ENCODE measurements at regions not wholly inside any gene's neighbourhood (a gene's known extent, or its start where the extent isn't known, plus 50 kb on each side); places are given as distances from the start of the nearest gene placed in this dataset.
"Not testable (repeated sequence)": the region's sequence is repeated elsewhere in the genome, so short reads cannot be mapped to it uniquely, and the experiment has no call there.

GRCh38 chr1:215287362-215287761, 204.8 kb downstream of the KCNK2 start:
- DNase-seq: no peak

GRCh38 chr1:215290018-215290417, 207.5 kb downstream of the KCNK2 start:
- no peak for DNase-seq

GRCh38 chr1:215292932-215293331, 210.4 kb downstream of the KCNK2 start:
- DNase-seq: no peak

GRCh38 chr1:215306426-215306825, 223.9 kb downstream of the KCNK2 start:
- DNase-seq: no peak

- no peak for DNase-seq
Observed at GRCh38 chr1:215321802-215322201, 239.3 kb downstream of the KCNK2 start.

- DNase-seq: not testable (repeated sequence)
Observed at GRCh38 chr1:215323992-215324391, 241.5 kb downstream of the KCNK2 start.

- DNase-seq: no peak
Observed at GRCh38 chr1:215330426-215330825, 236.7 kb upstream of the KCTD3 start.

GRCh38 chr1:215344539-215344938, 222.6 kb upstream of the KCTD3 start:
- no peak for DNase-seq

GRCh38 chr1:215345208-215345607, 221.9 kb upstream of the KCTD3 start:
- DNase-seq: no peak

- no peak for DNase-seq
Observed at GRCh38 chr1:215345766-215346165, 221.3 kb upstream of the KCTD3 start.

- no peak for DNase-seq
Observed at GRCh38 chr1:215357901-215358300, 209.2 kb upstream of the KCTD3 start.

- no peak for DNase-seq
Observed at GRCh38 chr1:215358356-215358755, 208.7 kb upstream of the KCTD3 start.

GRCh38 chr1:215360031-215360430, 207.1 kb upstream of the KCTD3 start:
- no peak for DNase-seq

GRCh38 chr1:215360758-215361157, 206.3 kb upstream of the KCTD3 start:
- peak; percentile 33 for DNase-seq

GRCh38 chr1:215375381-215375780, 191.7 kb upstream of the KCTD3 start:
- no peak for DNase-seq

GRCh38 chr1:215376544-215377264, 190.4 kb upstream of the KCTD3 start:
- DNase-seq: no peak

GRCh38 chr1:215377746-215378145, 189.4 kb upstream of the KCTD3 start:
- DNase-seq: no peak

GRCh38 chr1:215380566-215380965, 186.5 kb upstream of the KCTD3 start:
- DNase-seq: no peak

- DNase-seq: no peak
Observed at GRCh38 chr1:215393476-215393875, 173.6 kb upstream of the KCTD3 start.

GRCh38 chr1:215394084-215394991, 172.8 kb upstream of the KCTD3 start:
- no peak for DNase-seq

GRCh38 chr1:215397106-215397505, 170.0 kb upstream of the KCTD3 start:
- no peak for DNase-seq

- no peak for DNase-seq
Observed at GRCh38 chr1:215397843-215398242, 169.3 kb upstream of the KCTD3 start.

GRCh38 chr1:215399787-215400186, 167.3 kb upstream of the KCTD3 start:
- DNase-seq: no peak

GRCh38 chr1:215400741-215401140, 166.4 kb upstream of the KCTD3 start:
- DNase-seq: no peak

Measured in MV-4-11 (cell line).